ENCODE measurements at regions not wholly inside any gene's neighbourhood (a gene's known extent, or its start where the extent isn't known, plus 50 kb on each side); places are given as distances from the start of the nearest gene placed in this dataset.

DNA sequence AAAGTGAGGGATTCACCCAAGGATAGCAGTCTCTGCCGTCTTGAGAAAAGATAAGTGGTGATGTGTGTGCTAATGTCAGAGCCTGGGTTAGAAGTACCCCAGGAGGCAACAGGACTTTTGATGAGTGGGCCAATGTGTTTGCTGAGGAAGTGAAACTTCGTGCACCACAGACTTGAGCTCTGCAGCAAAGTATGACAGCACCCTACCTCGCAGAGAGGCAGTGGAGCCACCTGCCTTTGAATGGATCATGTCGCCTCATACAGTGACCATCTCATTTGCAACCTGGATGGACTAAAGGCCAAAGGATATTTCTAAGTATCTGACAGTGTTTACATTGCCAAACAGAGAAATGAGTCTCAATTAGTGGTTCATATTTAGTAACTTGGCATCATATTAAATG, 593.9 kb upstream of the GRAMD2B start:
- Mint-ChIP-seq H3K4me1 (no peaks in the 10 kb centered on the region), H3K27ac (no peak overlapping the region), H3K36me3 (no peaks in the 10 kb centered on the region), H3K4me3 (no peak overlapping the region), H3K27me3 (no peaks in the 10 kb centered on the region), H3K9me3 (peaks cover 4% of the 10 kb centered on the region)
- ATAC-seq = peak; percentile 96

DNA sequence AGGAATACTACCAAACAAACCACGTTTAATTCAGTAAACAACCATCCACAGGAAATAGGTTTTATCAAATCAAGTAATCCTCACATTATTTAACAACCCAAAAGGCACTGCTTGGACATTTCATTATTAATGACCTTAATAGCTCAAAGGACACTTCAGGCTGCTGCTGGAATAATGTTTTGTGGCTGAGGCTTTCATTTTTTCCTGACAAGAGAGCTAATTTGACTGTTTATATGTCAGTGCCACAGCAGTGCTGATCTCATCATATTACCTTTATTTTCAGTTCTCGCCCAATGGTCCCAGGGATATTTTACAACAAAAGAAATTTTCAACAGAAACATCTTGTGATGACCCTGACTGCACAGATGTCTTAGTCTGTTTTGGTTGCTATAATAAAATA, 589.8 kb upstream of the GRAMD2B start:
- ATAC-seq = no peak
- Mint-ChIP-seq H3K27me3 (no peaks in the 10 kb centered on the region), H3K36me3 (no peaks in the 10 kb centered on the region), H3K27ac (no peak overlapping the region), H3K9me3 (peaks cover 4% of the 10 kb centered on the region), H3K4me1 (no peaks in the 10 kb centered on the region), H3K4me3 (no peak overlapping the region)

DNA sequence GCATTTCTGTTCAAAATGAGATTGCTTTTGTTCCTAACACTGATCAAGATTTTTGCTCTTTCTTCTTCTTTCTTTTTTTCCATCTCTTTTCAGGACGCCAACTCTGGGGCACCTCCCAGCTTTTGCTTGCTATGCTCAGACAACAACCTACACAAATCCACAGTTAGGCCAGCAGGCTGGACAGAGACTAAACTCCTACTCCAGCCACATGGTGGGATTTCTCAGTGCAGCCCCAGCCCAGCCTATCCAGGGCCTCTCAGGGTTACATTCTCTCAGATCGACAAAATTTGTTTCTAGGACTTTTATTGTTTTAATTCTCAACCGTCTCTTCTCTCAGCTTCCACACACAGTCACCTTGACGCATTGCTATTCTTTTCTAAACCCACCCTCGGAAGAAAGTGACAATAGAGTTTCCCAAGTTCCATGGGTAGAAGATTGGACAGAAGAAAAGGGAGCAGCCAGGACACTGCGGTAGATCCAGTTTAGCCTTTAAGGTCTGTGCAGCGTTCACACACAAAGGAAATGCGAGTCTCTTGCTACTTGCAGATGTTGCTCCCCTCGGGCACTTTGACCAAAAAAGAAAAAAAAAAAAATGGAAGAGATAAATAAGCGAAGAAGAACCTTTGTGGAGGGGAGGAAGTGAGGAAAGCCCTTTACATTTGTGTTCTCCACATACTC, 588.6 kb upstream of the GRAMD2B start:
- no peaks in the 10 kb centered on the region for H3K36me3 Mint-ChIP-seq
- no peaks in the 10 kb centered on the region for H3K27me3 Mint-ChIP-seq
- peaks cover 4% of the 10 kb centered on the region for H3K9me3 Mint-ChIP-seq
- no peak for ATAC-seq
- H3K4me1 Mint-ChIP-seq = no peaks in the 10 kb centered on the region
- no peak overlapping the region for H3K27ac Mint-ChIP-seq
- H3K4me3 Mint-ChIP-seq = no peak overlapping the region

DNA sequence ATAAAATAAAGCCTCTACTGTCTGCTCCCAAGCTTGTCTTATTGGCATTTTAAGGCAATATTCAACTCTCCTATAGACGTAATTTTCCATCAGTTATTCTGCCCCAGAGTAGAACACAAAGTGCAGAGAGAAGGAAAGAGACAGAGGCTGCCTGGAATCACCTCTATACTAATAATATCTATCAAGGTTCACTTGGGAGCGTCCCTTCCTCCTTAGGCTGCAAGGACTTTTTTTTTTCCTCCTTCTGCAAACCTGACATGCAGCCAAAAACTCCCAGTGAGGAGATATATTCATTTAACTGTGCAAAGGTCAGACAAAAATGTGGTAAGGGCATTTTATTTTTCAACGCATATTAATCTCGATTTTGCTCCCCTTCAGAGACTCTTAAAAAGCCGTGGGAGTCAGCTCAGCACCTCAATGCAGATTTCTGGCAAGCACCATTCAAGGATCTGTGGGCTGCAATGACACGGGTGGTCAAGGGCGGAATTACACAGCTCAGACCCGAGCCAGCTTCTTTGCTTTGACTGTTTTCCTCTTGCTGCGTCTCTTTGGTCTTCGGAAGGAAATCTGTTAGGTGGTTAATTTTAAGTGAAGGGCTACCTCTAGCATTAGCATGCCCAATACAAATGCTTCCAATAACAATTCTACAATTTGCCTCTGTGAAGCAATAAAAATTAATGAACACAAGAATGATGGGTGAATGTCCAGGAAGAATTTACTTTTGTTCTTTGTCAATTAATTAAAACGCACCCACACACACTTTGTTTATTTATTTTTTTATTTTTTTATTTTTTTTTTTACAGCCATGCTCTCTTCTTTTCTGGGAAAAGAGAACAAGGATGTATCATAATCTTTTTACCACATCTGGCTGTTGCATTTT, 587.7 kb upstream of the GRAMD2B start:
- no peak overlapping the region for H3K4me3 Mint-ChIP-seq
- peaks cover 4% of the 10 kb centered on the region for H3K9me3 Mint-ChIP-seq
- peak; percentile 74 for ATAC-seq
- H3K27ac Mint-ChIP-seq = no peak overlapping the region
- H3K27me3 Mint-ChIP-seq = no peaks in the 10 kb centered on the region
- no peaks in the 10 kb centered on the region for H3K36me3 Mint-ChIP-seq
- no peaks in the 10 kb centered on the region for H3K4me1 Mint-ChIP-seq

DNA sequence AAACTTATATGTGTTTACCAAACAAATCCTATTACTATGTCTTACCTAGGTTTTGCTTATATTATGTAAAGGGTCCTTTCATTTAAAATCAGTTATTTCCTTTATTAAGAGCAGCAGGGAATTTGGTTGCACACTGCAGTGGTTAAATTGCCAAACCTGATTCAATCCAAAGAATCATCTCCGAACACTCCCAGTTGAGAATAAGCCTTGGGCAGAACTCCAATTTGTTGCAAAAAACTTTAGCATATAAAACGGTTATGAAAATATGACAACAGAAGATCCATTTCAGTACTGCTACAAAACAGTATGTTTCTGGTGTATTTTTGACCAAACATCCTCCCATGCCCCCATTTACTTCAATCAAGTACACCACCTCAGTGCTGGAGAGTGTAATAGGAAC, 587.0 kb upstream of the GRAMD2B start:
- Mint-ChIP-seq H3K27ac (no peak overlapping the region), H3K9me3 (peaks cover 3% of the 10 kb centered on the region), H3K4me1 (no peaks in the 10 kb centered on the region), H3K36me3 (no peaks in the 10 kb centered on the region), H3K27me3 (no peaks in the 10 kb centered on the region), H3K4me3 (no peak overlapping the region)
- ATAC-seq = no peak

DNA sequence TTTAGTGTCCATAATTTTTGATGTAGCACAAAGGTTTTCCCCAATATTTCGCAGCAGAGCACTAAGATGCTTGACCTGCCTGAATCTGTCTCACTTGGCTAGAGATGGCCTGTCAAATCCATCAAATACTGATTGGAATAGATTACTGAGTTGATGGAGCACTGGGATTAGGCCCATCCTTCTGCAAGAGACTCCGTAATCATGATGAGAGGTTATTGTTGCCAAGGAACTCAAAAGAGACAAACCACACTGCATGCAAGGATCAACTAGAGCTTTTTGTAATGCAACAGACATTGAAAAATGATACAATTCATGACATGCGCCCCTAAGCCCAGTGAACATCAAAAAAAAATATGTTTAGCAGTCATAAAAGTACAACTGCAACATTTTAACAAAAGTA, 585.3 kb upstream of the GRAMD2B start:
- peaks cover 6% of the 10 kb centered on the region for H3K9me3 Mint-ChIP-seq
- no peak overlapping the region for H3K27ac Mint-ChIP-seq
- no peaks in the 10 kb centered on the region for H3K27me3 Mint-ChIP-seq
- H3K4me3 Mint-ChIP-seq = no peak overlapping the region
- no peaks in the 10 kb centered on the region for H3K4me1 Mint-ChIP-seq
- ATAC-seq = no peak
- H3K36me3 Mint-ChIP-seq = peaks cover 4% of the 10 kb centered on the region

DNA sequence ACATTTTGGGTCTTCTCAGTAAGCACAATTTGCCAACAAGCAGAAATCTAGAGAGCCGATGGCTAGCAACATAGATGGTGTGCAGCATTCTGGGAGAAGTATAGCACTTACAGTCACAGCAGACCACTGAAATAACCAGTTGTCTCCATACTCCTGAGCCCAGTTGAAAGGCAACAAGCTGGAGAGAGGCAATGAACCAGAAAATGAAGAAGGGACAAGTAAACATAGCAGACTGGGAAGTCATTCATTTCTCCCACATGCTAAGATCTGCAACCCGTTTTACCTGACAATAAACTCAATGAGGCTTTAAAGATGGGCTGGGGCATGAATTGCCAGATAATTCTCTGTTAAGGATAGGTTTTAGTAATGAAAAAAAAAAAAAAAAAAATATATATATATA, 575.6 kb upstream of the GRAMD2B start:
- no peaks in the 10 kb centered on the region for H3K36me3 Mint-ChIP-seq
- no peak overlapping the region for H3K27ac Mint-ChIP-seq
- H3K9me3 Mint-ChIP-seq = peaks cover 6% of the 10 kb centered on the region
- no peak for ATAC-seq
- H3K27me3 Mint-ChIP-seq = no peaks in the 10 kb centered on the region
- H3K4me1 Mint-ChIP-seq = no peaks in the 10 kb centered on the region
- H3K4me3 Mint-ChIP-seq = no peak overlapping the region

DNA sequence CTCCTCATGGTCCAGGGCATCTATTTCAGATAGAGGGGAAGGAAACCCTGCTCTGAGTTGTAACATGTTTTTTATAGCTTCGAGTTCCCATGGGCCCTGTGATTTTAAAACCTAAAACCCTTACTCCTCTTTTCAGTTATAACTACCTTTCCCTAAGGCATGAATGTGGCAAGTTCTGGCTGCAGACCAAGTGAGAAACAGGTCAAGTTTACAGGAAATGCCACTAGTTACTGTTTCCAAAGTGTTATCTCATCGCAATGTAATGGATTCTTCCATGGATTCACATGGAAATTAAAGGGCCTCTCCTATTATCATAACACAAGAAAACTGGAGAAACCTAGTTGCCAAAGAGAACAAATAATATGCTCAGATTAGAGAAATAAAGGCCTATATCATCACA, 574.5 kb upstream of the GRAMD2B start:
- Mint-ChIP-seq H3K27me3 (no peaks in the 10 kb centered on the region), H3K27ac (no peak overlapping the region), H3K4me1 (no peaks in the 10 kb centered on the region), H3K4me3 (no peak overlapping the region), H3K36me3 (no peaks in the 10 kb centered on the region), H3K9me3 (peaks cover 3% of the 10 kb centered on the region)
- no peak for ATAC-seq

DNA sequence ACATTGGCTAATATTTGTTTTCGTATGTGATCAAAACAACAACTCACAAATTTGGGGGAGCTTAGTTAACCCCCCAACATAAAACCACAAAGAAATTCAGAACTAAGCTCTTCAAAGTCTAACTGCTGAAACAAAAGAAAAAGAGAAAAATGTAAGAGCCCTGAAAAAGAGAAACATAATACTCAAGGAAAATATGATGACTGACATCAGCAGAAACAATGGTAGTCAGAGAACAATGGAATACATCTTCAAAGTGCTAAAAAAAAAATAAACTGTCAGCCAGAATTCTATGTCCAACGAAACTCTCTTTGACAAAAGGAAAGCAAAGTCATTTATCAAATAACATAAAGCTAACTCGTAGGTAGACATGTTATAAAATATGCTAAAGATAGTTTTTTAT, 566.3 kb upstream of the GRAMD2B start:
- Mint-ChIP-seq H3K9me3 (peaks cover 8% of the 10 kb centered on the region), H3K4me1 (no peaks in the 10 kb centered on the region), H3K27me3 (no peaks in the 10 kb centered on the region), H3K36me3 (no peaks in the 10 kb centered on the region), H3K4me3 (no peak overlapping the region), H3K27ac (no peak overlapping the region)
- no peak for ATAC-seq

DNA sequence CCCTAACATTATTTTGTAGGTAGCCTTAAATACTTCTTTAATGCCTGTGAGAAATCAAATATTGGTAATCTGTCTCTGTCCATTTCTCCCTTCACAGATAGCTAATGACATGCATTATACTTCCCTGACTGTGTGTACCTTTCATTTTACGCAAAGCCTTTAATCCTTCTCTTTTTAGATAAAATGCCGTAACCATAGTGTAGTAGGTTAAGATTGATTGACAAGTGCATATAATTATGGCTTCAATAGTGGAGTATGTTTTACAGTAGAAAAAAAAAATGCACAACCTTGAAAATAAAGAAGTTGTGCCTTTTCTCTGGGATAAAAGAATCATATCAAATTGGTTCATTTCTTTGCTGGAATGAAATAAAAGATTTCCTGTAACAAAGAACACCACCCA, 559.6 kb upstream of the GRAMD2B start:
- H3K9me3 Mint-ChIP-seq = no peaks in the 10 kb centered on the region
- no peak overlapping the region for H3K4me3 Mint-ChIP-seq
- ATAC-seq = no peak

DNA sequence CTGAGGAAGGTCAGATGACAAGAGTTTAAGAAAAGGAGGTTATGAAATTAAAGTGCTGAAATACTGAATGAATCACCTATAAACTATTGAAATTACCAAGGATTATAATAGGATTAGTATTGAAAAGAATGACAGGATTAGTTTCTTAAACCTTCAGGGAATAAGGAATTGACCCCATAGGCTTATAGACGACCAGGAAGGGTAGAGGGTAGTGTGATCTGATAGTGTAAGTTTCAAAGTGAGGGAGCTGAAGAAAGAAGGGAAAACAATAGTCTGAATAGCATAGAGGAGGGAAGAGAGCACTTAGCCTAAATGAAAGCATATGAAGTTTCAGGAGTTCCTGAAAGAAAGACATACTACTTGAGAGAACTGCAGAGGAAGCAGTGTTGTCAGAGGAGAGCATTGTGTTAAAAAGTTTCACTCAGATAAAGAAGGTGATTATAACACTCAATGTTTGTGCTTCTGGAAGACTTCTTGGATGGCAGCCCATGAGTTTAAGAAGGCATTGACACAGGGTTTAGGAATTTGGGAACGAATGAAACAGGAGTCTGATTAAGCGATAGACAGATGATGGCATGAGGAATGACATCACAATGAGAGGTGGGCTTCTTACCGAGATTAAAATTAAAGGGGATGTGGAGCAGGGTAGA, 557.9 kb upstream of the GRAMD2B start:
- no peaks in the 10 kb centered on the region for H3K9me3 Mint-ChIP-seq
- no peaks in the 10 kb centered on the region for H3K27me3 Mint-ChIP-seq
- no peak overlapping the region for H3K27ac Mint-ChIP-seq
- H3K4me3 Mint-ChIP-seq = no peak overlapping the region
- no peaks in the 10 kb centered on the region for H3K36me3 Mint-ChIP-seq
- ATAC-seq = no peak
- no peaks in the 10 kb centered on the region for H3K4me1 Mint-ChIP-seq

More for the DNA sequence above, 559.6 kb upstream of the GRAMD2B start:
- Mint-ChIP-seq H3K27ac (no peak overlapping the region), H3K4me1 (no peaks in the 10 kb centered on the region), H3K27me3 (no peaks in the 10 kb centered on the region), H3K36me3 (no peaks in the 10 kb centered on the region)

DNA sequence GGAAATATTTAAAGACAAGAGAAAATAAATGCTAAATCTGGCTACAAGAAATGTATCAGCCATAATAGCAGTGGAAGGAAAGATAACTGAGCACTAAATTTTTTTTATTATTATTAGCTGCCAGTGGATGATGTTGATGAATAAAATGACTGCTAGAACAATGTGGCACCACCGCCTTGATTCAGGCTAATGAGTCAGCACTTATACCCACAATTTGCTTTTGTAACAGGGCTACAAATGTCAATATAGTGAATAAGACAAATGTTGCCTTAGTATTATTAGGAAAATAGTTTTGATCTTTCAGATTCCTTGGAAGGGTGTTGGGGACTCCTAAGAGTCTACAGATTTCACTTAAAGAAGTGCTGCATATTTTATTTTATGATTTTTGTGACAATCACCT, 555.2 kb upstream of the GRAMD2B start:
- Mint-ChIP-seq H3K27me3 (no peaks in the 10 kb centered on the region), H3K4me1 (no peaks in the 10 kb centered on the region), H3K9me3 (no peaks in the 10 kb centered on the region), H3K4me3 (no peak overlapping the region), H3K27ac (no peak overlapping the region), H3K36me3 (no peaks in the 10 kb centered on the region)
- ATAC-seq = no peak

DNA sequence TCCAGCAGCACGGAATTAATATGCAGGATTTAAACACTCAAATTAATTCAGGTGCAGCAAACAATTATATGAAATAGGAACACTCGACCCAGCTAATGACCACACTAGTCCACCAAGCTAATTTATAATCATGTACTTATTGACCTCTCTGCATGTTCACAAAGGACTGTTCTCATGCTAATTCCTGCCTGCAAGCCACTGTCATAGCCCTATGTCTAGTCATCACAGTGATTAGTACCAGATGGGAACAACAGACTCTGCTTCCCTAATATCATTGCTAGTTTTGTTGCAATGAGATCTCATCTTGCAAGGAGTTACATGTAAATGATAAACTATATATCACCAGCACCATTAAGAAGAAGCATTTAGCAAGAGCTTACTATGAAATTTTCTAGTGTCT, 553.0 kb upstream of the GRAMD2B start:
- H3K27ac Mint-ChIP-seq = no peak overlapping the region
- no peaks in the 10 kb centered on the region for H3K36me3 Mint-ChIP-seq
- H3K4me1 Mint-ChIP-seq = no peaks in the 10 kb centered on the region
- no peak overlapping the region for H3K4me3 Mint-ChIP-seq
- no peak for ATAC-seq
- H3K9me3 Mint-ChIP-seq = no peaks in the 10 kb centered on the region
- no peaks in the 10 kb centered on the region for H3K27me3 Mint-ChIP-seq

DNA sequence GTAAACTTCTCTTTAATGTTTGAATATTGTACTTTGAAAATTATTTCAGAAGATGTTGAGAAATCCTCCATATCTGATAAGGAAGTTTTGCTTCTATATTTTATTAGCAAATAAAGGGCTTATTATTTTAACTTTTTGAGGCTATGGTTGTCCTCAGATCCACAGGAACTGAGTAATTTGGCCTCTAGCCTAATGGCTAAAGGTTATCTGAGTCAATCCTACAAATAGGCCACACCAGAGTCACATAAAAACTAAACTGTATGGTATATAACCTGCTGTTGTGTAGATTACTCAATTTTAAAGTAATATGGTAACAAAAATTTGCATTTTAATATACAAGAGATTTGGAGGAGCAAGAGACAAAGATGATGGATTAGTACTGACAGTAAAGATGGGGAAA, 549.2 kb upstream of the GRAMD2B start:
- no peaks in the 10 kb centered on the region for H3K4me1 Mint-ChIP-seq
- ATAC-seq = no peak
- no peaks in the 10 kb centered on the region for H3K27me3 Mint-ChIP-seq
- no peaks in the 10 kb centered on the region for H3K9me3 Mint-ChIP-seq
- no peak overlapping the region for H3K27ac Mint-ChIP-seq
- H3K36me3 Mint-ChIP-seq = no peaks in the 10 kb centered on the region
- no peak overlapping the region for H3K4me3 Mint-ChIP-seq

DNA sequence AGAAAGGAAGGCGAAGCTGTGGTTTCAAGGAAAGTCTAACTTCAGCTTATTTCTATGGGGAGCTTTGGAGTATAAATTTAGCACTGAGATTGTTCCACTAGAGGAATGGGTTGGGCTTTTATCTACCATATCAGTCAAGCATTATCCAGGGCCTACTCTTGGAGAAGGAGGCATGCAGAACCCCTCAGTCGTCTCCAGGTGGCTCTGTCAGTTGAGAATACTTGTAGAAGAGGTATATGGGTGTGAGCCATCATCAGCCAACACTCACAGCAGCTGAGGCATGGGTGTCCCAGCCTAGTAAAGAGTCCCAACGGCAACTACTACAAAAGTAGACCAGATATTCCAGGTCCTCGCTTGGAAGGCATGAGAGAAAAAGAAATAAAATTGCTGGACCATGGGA, 548.5 kb upstream of the GRAMD2B start:
- no peaks in the 10 kb centered on the region for H3K27me3 Mint-ChIP-seq
- H3K4me1 Mint-ChIP-seq = no peaks in the 10 kb centered on the region
- no peaks in the 10 kb centered on the region for H3K36me3 Mint-ChIP-seq
- H3K9me3 Mint-ChIP-seq = no peaks in the 10 kb centered on the region
- H3K4me3 Mint-ChIP-seq = no peak overlapping the region
- ATAC-seq = no peak
- no peak overlapping the region for H3K27ac Mint-ChIP-seq

DNA sequence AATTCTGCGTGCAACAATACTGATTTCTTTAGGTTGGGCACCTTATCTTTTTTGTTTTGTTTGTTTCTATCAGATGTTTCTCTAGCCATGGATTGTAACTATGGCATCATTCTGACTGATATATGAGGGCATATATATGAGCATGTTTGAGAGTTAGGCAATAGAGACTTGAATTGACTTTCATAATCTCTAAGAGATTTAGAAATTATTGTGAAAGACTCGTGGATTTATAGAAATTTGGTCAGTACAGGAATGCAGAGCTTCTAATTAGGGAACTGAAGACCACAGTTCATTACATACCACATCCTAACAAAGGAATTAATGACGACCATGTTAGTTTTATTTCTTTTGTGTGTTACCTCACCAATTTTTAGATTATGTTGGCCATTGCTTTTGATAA, 546.0 kb upstream of the GRAMD2B start:
- no peak overlapping the region for H3K4me3 Mint-ChIP-seq
- ATAC-seq = no peak
- no peaks in the 10 kb centered on the region for H3K4me1 Mint-ChIP-seq
- no peaks in the 10 kb centered on the region for H3K36me3 Mint-ChIP-seq
- H3K9me3 Mint-ChIP-seq = no peaks in the 10 kb centered on the region
- no peak overlapping the region for H3K27ac Mint-ChIP-seq
- H3K27me3 Mint-ChIP-seq = no peaks in the 10 kb centered on the region
